HEK293T (cell line): ENCODE measurements at regions not wholly inside any gene's neighbourhood (a gene's known extent, or its start where the extent isn't known, plus 50 kb on each side); places are given as distances from the start of the nearest gene placed in this dataset.

Source experiments
- CTCF ChIA-PET: fragments of 350-600 bp; formaldehyde crosslinking; extraction: SDS; loops from one replicate; lab custom pipeline; 2021; ENCODE audit warnings: antibody characterized with exemption, inconsistent platforms; lab: Yijun Ruan, JAX
- POLR2A ChIA-PET: fragments of 350-600 bp; formaldehyde crosslinking; extraction: SDS; loops from one replicate; lab custom pipeline; 2020; ENCODE audit warnings: antibody characterized with exemption, inconsistent platforms; lab: Yijun Ruan, JAX
- DNase-seq: peaks from one replicate; pipeline ENCODE4 v3.0.0; 2012; ENCODE audit warnings: mixed read lengths; ENCODE audit errors: extremely low spot score
- ARNT ChIP-seq: fragments of 450-650 bp; IDR thresholded peaks from 2 replicates; pipeline ENCODE4 v1.6.1; 2017; ENCODE audit warnings: mild to moderate bottlenecking
- BHLHE40 ChIP-seq: fragments of 450-650 bp; IDR thresholded peaks from 2 replicates; pipeline ENCODE4 v1.6.1; 2016; ENCODE audit warnings: mild to moderate bottlenecking, moderate library complexity, borderline replicate concordance
- CTBP1 ChIP-seq: fragments of 450-650 bp; IDR thresholded peaks from 2 replicates; pipeline ENCODE4 v1.6.1; 2016; ENCODE audit warnings: borderline replicate concordance
- ELF4 ChIP-seq: fragments of 450-650 bp; IDR thresholded peaks from 2 replicates; pipeline ENCODE4 v1.6.1; 2017; ENCODE audit warnings: antibody characterized with exemption
- FOXA1 ChIP-seq: fragments of 450-650 bp; IDR thresholded peaks from 2 replicates; pipeline ENCODE4 v1.6.1; 2016; ENCODE audit warnings: mild to moderate bottlenecking
- FOXK2 ChIP-seq: fragments of 450-650 bp; IDR thresholded peaks from 2 replicates; pipeline ENCODE4 v1.6.1; 2016; ENCODE audit warnings: mild to moderate bottlenecking
- FOXM1 ChIP-seq: fragments of 450-650 bp; IDR thresholded peaks from 2 replicates; pipeline ENCODE4 v1.6.1; 2017; ENCODE audit warnings: mild to moderate bottlenecking, borderline replicate concordance
- HDGF ChIP-seq: fragments of 450-650 bp; IDR thresholded peaks from 2 replicates; pipeline ENCODE4 v1.6.1; 2017; ENCODE audit warnings: antibody characterized with exemption, borderline replicate concordance
- L3MBTL2 ChIP-seq: fragments of 450-650 bp; conservative IDR thresholded peaks from 2 replicates; pipeline ENCODE4 v1.6.1; 2016; ENCODE audit warnings: mild to moderate bottlenecking
- LEF1 ChIP-seq: fragments of 450-650 bp; IDR thresholded peaks from 2 replicates; pipeline ENCODE4 v1.6.1; 2017; ENCODE audit warnings: mild to moderate bottlenecking, borderline replicate concordance
- NFRKB ChIP-seq: fragments of 450-650 bp; IDR thresholded peaks from 2 replicates; pipeline ENCODE4 v1.6.1; 2016; ENCODE audit warnings: mild to moderate bottlenecking, moderate library complexity
- SP1 ChIP-seq: fragments of 450-650 bp; IDR thresholded peaks from 2 replicates; pipeline ENCODE4 v1.6.1; 2017
- SUZ12 ChIP-seq: fragments of 450-650 bp; IDR thresholded peaks from 2 replicates; pipeline ENCODE4 v1.6.1; 2016; ENCODE audit warnings: mild to moderate bottlenecking
- TARDBP ChIP-seq: fragments of 450-650 bp; IDR thresholded peaks from 2 replicates; pipeline ENCODE4 v1.6.1; 2016
- ZNF384 ChIP-seq: fragments of 450-650 bp; IDR thresholded peaks from 2 replicates; pipeline ENCODE4 v1.6.1; 2016
- TF ChIP-seq, protein P1 (sequence below): fragments of 450-650 bp; IDR thresholded peaks from 2 replicates; pipeline ENCODE4 v1.6.1; 2016

DNA sequence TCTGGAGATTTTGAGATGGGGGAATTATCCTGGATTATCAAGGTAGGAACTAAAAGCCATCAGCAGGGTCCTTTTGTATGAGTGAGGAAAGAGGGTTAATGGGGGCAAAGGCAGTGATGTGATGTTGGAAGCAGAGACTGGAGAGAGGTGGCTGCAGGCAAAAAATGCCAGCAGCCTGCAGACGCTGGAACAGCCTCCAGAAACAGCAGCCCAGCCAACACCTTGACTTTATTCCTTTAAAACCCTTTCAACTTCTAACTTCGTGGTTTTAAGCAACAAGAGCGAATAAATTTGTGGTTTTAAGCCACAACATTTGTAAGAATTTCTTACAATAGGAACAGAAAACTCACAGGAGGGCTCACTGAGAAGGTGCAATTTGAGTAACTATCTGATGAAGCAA is 523.1 kb upstream of the HS6ST1 start:
- no peak for DNase-seq
- POLR2A ChIA-PET: no interaction called here
- CTCF ChIA-PET: no interaction called here
- no peak for TF ChIP-seq CTBP1
- TF ChIP-seq FOXK2: no peak
- TF ChIP-seq, protein P1, sequence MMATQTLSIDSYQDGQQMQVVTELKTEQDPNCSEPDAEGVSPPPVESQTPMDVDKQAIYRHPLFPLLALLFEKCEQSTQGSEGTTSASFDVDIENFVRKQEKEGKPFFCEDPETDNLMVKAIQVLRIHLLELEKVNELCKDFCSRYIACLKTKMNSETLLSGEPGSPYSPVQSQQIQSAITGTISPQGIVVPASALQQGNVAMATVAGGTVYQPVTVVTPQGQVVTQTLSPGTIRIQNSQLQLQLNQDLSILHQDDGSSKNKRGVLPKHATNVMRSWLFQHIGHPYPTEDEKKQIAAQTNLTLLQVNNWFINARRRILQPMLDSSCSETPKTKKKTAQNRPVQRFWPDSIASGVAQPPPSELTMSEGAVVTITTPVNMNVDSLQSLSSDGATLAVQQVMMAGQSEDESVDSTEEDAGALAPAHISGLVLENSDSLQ: no peak
- TF ChIP-seq BHLHE40: no peak
- no peak for TF ChIP-seq LEF1
- no peak for TF ChIP-seq SP1
- TF ChIP-seq ARNT: no peak
- no peak for TF ChIP-seq L3MBTL2

DNA sequence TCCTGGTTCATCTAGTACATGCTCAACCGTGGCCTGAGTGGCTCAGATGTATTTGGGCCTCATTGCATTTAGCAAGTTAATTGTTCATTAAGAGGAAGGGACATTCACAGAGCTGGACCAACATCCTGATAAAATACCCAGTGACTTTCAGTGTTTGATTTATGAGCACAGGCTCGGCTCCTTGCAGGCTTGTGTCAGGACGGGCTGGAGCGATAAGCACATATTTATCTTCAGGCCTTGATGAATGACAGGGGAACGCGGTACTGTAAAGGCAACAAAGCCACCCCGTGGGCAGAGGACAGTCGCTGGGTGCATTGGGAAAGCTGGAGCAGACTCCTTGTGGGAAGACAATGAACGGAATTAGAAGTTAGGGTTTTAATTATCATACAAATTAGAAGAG is 548.6 kb upstream of the HS6ST1 start:
- POLR2A ChIA-PET: no interaction called here
- TF ChIP-seq ELF4 (no peak), TARDBP (no peak), FOXA1 (no peak), FOXM1 (no peak), L3MBTL2 (no peak), FOXK2 (no peak), CTBP1 (no peak), SUZ12 (no peak), NFRKB (no peak), ZNF384 (no peak), BHLHE40 (no peak), ARNT (no peak), LEF1 (no peak)
- TF ChIP-seq, protein P1: no peak
- DNase-seq: no peak
- CTCF ChIA-PET: no interaction called here

DNA sequence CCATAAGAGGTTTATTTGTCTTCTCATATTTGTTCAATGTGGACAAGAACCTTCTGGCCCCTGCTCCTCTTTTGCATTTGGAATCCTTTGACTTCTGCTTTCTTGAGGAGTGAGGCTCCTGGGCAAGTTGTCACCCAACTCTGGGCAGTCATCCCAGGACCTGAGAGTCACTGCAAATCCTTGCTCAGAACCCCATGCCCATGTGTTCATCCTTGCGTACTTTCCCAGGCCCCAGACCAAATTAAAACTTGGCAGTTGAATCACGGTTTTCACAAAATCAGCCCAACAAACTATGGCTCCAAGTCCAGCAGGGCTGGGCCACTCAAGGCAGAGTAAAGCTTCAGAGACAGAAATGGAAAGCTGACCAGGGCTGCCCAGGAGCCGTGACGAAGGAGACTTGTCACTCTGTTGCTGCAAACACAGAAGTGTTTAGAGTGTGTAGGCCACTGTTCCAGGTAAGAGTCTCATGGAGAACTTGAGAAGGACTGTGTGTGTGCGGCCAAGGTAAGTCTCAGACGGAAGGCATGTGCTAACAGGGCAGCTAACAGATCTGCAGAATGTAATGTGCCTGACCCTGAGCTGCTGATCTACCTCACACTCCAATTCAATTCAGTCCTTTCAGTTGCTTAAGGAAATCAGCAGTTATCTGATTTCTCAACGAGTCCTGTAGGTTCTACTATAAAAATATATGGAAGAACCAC is 549.4 kb upstream of the HS6ST1 start:
- ChIA-PET POLR2A (no interaction called here), CTCF (no interaction called here)
- TF ChIP-seq, protein P1: no peak
- no peak for TF ChIP-seq HDGF
- TF ChIP-seq LEF1: no peak
- no peak for TF ChIP-seq SP1
- no peak for TF ChIP-seq SUZ12
- no peak for TF ChIP-seq ELF4
- TF ChIP-seq TARDBP: no peak
- TF ChIP-seq ARNT: no peak
- no peak for TF ChIP-seq FOXM1
- TF ChIP-seq L3MBTL2: no peak
- TF ChIP-seq FOXA1: no peak
- no peak for TF ChIP-seq NFRKB
- TF ChIP-seq BHLHE40: no peak
- no peak for DNase-seq

DNA sequence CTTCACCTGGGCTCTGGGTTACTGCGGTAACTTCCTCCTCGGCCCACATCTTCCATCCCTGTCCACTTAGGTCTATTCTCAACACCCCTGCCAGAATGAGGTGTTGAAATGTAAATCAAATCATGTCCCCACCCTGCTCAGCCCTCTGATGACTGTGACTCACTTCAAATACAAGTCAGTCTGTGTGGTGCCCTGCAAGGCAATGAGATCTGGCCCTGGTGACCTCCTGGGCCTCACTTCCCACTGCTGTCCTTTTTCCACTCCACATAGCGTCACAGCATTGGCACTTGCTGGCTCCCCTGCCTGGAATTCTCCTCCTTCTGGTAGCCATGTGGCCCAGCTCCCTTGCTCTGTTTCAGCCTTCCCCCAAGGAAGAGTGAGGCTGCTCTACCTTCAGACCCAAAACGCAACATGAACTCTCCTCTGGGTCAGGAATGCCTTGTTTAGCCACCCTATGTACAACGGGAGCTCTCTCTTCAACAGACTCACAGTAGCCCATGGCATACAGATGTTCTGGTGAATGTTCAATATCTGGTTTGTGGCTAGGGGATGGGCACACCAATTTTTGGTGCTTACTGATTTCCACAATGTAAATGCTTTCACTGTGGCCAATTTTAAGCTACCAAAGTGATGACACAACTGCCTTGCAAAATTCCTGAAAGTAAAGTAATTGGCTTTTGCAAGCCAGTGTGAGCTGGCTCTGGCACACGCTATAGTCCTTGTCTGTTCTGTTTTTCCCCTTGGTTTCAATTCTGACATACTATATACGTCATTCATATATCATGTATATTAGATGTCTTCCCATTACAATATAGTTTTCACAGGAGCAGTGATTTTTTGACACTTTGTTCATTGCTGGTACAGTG is 550.3 kb upstream of the HS6ST1 start:
- TF ChIP-seq FOXK2 (no peak), CTBP1 (no peak), ZNF384 (no peak), FOXM1 (no peak), NFRKB (no peak), SP1 (no peak), HDGF (no peak), SUZ12 (no peak), BHLHE40 (no peak), LEF1 (no peak), ELF4 (no peak), FOXA1 (no peak), TARDBP (no peak), L3MBTL2 (no peak), ARNT (no peak)
- TF ChIP-seq, protein P1: no peak
- ChIA-PET CTCF (no interaction called here), POLR2A (no interaction called here)
- no peak for DNase-seq

DNA sequence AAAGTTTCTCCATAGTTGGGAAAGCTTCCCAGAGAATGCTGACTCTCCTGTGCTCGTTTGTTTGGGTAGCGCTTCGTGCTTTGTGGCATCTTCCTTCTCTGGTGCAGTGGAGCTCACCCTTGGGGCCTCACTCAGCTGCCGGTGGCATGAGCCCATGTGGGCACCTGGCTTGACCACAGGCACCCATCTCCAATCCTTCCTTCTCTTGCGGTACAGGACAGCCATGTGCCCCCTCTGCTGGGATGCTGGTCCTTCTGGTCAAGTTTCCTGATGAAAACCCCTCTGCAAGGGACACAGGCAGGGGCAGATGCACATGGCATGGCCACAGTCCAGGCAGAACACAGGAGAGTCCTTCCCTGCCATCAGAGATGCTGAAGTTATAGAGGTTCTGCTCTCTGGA is 555.9 kb upstream of the HS6ST1 start:
- TF ChIP-seq L3MBTL2 (no peak), TARDBP (no peak), ARNT (no peak), FOXK2 (no peak), FOXA1 (no peak), SUZ12 (no peak)
- DNase-seq: no peak
- ChIA-PET POLR2A (no interaction called here), CTCF (no interaction called here)
